NCI-H2227 treated with DMSO at 0.1 percent for 48 hours (cell line): ENCODE measurements at regions not wholly inside any gene's neighbourhood (a gene's known extent, or its start where the extent isn't known, plus 50 kb on each side); places are given as distances from the start of the nearest gene placed in this dataset.
A peak's percentile ranks its signal among the peaks of the same experiment; 100 is the strongest.
"Not testable (repeated sequence)": the region's sequence is repeated elsewhere in the genome, so short reads cannot be mapped to it uniquely, and the experiment has no call there.

Source experiments
- DNase-seq: peaks from one replicate; lab custom pipeline; 2025; lab: John Stamatoyannopoulos, UW

DNA sequence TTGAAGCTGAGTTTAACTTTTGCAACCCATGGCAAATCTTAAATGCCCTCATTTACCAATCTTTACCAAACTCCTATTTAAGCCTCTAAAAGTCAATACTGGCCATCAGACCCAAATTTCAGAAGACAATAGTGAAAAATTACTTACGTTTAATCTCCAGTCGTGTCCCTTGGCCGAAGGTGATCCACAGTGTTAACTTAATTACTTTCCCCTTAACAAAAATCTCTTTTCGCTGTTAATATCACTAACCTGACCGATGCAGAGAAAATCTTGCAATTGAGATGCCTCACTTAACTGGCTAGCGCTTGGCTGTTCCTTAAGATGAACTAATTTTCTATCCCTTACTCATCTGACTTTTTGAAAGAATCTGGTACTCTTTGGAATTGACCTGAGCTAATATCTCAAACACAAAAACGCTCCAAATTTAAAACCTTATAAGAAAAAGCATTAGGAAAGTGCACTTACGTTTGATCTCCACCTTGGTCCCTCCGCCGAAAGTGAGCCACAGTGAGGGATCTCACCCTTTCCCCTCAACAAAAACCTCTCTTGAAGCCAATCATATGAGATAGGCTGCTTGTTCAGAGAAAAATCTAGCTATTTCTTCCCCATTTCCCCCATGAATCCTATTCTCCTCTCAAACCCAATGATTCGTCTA is 169.1 kb downstream of the RPIA start:
- DNase-seq: no peak

GRCh38 chr2:88865801-88866371 is 174.4 kb downstream of the RPIA start:
- DNase-seq: no peak

- DNase-seq: no peak
These were observed 175.3 kb downstream of the RPIA start for GRCh38 chr2:88866756-88867155.

DNA sequence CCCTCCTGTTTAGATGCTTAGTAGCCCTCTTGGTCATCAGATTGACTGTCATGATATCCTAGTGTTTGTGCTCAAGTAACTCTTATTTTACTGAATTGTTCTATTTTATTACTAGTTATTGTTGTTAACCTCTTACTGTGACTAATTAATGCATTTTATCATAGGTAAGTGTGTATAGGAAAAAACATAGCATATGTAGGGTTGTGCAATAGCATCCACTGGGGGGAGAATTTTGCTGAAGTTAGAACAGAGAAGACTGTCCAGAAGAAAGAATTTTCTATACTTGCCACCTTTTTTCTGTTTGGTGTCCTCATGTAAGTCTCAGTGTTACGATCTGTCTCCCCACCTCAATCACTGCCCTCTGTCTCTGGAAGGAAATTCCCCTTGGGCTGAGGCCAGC is 177.4 kb downstream of the RPIA start:
- no peak for DNase-seq

GRCh38 chr2:88870267-88870839 is 178.9 kb downstream of the RPIA start:
- DNase-seq: no peak

DNA sequence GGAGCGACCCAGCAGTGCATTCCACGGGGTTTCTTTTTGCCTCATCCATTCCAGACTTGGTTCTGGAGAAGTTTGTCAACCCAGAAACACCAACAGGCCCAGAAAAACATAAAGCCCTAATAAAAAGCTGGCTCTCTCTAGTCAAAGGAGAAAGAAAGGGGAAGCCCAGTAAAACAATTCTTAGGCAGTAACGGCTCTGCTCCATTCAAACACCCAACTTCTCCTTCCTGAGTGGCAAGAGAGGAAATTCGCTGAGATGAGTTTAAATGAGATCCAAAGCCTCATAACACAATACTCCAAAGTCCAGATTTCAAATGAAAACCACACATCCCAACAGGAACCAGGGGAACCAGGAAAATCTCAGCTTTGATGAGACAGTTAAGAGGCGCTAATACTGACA is 179.9 kb downstream of the RPIA start:
- no peak for DNase-seq

DNA sequence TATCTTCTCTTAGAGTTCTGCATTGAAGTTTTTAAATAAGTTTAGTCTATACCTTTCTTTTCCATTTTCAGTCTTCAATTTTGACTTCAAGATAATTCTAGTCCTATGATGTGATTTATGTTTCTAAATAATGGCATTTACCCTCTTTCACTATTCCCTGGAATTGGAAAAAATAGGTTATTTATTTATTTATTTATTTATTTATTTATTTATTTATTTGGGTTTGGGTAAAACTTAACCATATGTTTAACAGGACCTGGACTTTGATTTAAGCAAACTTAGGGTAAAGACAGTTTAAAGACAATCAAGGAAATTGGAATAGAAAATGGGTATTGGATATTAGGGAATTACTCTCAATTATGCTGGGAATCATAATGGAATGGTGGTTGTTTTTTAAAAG is 182.1 kb downstream of the RPIA start:
- DNase-seq: no peak

DNA sequence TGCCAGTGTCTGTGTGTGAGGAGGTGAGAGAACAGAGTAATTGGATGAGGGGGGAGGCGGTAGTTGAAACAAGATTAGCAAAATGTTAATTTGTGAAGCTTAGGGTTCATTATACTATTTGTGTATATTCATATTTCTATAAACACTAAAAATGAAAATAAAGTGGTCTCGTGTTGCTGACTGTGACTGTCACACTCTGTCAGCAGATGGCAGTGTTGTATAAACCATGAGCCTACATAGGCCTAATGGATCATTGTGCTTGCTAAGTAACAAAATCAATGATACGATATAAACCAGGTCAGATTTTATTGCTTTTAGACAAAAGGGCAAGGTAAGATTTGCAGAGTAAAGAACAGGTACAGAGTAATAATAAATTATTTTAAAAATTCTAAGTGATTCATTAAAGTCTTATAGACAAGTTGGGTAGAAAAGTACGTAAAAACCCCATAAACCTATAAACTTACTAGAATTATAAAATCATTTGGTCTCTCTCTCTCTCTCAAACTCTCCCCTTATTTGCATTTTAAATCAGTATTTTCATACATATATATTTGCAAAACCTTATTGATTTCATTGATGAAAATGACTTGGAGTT is 182.7 kb downstream of the RPIA start:
- peak; percentile 18 for DNase-seq

- no peak for DNase-seq
These were observed 184.3 kb downstream of the RPIA start for GRCh38 chr2:88875736-88876135.

GRCh38 chr2:88880441-88880953 is 189.0 kb downstream of the RPIA start:
- DNase-seq: peak; percentile 68

DNA sequence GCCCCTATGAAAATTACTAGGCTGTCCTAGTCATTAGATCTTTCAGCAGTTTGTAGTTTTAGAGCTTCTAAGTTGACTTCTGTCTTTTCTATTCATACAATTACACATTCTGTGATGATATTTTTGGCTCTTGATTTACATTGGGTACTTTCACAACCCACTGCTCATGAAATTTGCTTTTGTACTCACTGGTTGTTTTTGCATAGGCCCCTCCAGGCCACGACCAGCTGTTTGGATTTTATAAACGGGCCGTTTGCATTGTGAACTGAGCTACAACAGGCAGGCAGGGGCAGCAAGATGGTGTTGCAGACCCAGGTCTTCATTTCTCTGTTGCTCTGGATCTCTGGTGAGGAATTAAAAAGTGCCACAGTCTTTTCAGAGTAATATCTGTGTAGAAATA is 193.8 kb downstream of the RPIA start:
- no peak for DNase-seq

GRCh38 chr2:88885679-88886416 is 194.4 kb downstream of the RPIA start:
- no peak for DNase-seq

DNA sequence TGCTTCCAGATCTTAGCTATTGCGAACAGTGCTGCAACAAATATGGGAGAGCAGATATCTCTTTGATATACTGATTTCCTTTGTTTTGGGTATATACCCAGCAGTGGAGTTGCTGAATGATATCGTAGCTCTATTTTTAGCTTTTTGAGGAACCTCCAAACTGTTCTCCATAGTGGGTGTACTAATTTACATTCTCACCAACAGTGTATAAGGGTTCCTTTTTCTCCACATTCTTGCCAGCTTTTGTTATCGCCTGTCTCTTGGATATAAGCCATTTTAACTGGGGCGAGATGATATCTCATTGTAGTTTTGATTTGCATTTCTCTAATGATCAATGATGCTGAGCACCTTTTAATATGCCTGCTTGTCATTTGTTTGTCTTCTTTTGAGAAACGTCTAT is 196.0 kb downstream of the RPIA start:
- DNase-seq: not testable (repeated sequence)

DNA sequence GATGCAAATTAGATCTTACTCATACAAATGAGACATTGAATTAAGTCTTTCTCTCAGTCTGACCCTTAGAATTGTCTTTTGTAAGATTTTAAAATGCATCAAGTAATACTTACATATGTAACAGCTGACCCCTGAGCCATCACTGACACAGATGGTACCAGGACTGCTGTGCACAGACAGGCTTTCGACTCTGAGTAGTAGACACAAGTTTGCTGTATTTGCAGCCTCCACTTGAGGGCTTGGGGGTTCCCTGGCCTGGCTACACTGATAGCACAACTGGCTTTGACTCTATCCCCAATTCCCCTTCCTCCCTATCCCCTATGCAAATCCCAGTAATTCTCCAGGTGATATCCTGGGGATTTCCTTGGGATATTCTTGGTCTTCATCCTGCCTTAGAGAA is 200.7 kb downstream of the RPIA start:
- DNase-seq: no peak

GRCh38 chr2:88892788-88893187 is 201.3 kb downstream of the RPIA start:
- DNase-seq: no peak

DNA sequence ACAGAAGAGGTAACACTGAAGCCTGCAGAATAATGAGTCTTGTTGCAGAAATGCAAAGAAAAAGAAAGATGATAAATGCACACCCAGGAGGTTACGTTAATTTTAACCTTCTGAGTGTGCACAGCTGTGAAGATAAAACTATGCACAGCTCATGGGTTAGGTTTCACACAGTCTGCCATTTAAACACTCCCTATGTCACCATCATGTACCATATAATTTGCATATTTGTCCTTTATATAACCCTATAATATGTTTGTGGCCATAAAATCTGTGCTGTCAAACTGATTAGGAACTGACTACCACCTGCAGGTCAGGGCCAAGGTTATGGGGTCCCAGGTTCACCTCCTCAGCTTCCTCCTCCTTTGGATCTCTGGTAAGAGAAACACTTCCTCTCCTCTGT is 205.5 kb downstream of the RPIA start:
- DNase-seq: no peak

DNA sequence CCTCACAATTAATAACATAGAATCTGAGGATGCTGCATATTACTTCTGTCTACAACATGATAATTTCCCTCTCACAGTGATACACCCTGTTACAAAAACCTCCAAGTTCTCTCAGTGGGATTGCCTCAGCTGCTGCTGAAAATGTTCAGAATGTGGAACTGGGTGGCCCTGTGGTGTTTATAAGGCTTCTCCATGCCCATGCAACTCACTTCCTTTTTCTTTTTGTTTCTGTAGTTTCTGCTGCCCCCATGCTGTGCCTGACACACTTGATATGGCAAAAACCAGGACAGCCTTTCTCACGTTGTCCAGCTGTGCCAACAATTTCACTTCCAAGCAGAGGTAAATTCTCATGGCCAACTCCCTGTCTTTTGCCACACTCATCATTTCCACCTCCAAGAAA is 206.2 kb downstream of the RPIA start:
- no peak for DNase-seq

- no peak for DNase-seq
These were observed 212.4 kb downstream of the RPIA start for GRCh38 chr2:88903749-88904353.

GRCh38 chr2:88913280-88913679 is 221.8 kb downstream of the RPIA start:
- DNase-seq: no peak

DNA sequence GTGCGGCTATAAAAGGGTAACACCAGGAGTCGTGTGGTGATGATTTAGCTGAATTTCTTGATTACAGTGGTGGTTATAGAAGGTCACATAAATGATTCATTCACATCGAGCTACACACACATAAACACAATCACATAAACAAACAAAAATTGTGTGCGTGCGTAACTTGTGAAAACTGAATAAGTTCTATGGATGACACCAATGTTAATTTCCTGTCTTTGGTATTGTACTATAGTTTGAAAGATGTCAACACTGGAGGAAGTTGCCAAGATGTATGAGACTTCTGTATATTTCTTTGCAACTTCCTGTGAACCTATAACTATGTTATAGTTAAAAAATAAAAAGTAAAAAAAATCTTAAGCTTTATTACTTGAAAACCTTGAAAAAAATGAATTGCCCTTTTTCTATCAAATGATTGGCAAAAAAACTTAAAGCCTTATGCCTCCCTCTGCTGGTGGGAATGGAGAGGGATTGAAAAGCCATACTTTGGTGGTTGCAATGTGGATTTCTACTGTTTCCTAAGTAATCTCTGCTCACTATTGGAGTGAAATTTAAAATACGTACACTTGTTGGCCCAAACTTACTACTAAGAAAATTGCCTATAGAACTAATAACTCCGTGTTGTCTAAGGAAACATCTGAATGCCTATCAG is 227.7 kb downstream of the RPIA start:
- DNase-seq: no peak

GRCh38 chr2:88920399-88920798 is 228.9 kb downstream of the RPIA start:
- not testable (repeated sequence) for DNase-seq

GRCh38 chr2:88924533-88924932 is 233.1 kb downstream of the RPIA start:
- no peak for DNase-seq
